GM18858 (cell line): ENCODE measurements at regions not wholly inside any gene's neighbourhood (a gene's known extent, or its start where the extent isn't known, plus 50 kb on each side); places are given as distances from the start of the nearest gene placed in this dataset.

Experiments
- ATAC-seq: cut with Tn5 transposase; IDR thresholded peaks from one replicate; pipeline ENCODE4 v1.9.1; 2021; ENCODE audit not compliant: unreplicated experiment

DNA sequence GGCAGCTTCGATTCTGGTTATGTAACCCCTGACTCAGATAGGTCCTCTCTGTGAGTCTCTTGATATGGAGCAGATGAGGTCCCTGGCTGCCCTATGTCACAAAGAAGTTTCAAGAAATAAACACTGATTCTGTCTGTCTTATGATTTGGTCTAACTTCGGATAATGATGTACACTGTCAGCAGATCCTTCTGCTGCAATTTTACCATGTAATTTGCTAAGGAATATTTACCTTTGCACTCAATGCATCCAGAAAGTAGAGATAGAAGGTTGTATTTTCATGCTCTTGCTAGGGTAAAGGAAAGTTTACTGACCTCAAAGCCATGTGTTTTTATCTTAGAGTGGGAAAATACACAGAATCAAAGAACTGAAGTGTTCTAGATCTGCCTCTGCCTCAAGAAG is 98.2 kb downstream of the KLF5 start:
- ATAC-seq, result no peak

DNA sequence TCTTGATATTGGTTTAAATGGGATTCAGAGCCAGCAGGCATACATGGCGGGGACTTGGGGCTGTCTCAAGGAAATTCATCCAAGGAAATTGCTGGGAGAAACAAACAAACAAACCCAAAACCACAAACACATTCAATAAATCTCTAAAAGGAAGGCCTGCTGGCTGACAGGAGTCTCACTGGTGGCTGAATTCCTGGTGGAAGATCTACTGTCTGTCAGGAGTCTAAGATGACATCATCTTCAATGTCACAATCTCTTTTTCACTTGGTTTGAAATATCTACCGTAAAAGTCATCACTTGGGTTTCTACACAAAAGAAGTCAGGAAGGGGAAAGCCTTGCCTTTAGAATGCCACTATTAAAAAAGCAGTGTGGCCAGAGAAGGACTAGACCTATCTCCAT is 87.9 kb downstream of the KLF5 start:
- ATAC-seq, result no peak

DNA sequence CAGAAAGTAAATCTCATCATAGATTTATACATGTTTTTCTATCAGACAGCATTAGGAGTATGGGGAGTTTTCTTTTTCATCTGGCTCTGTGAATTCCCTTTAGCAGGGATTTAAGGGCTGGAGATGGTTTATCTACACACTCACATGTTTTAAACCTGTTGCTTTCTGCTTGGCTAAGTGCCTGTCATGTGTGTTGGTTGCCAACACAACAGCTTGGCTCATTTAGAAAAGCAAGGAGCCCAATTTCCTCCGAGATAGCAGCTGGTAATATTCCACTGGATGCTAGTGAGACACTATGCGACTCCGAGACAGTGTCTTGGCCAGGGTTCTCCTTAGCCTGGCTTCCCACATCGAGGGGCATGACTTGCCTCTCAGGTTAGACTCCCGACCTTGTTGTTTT is 83.3 kb downstream of the KLF5 start:
- ATAC-seq, result no peak

DNA sequence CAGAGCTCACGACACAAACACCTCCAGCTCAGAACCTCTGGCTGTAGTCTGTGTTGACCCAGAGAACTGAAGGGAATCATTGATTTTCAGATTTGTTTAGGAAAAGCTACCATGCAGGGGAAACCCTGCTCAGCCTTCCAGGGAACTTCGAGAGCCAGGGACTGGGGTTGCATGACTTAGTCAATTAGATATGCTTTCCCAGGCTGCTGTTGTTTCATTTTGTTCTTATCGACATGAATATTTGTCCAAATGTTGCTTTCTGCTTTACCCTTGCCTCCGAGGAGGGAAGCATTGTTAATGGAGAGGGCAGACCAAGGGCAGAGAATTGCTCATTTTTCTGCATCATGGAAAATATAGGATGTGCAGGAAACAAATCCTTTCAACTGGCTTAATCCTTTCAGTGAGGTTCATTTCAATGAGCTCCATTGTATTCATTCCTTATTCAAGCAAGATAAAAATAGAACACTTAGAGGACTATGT is 82.5 kb downstream of the KLF5 start:
- no peak for ATAC-seq

DNA sequence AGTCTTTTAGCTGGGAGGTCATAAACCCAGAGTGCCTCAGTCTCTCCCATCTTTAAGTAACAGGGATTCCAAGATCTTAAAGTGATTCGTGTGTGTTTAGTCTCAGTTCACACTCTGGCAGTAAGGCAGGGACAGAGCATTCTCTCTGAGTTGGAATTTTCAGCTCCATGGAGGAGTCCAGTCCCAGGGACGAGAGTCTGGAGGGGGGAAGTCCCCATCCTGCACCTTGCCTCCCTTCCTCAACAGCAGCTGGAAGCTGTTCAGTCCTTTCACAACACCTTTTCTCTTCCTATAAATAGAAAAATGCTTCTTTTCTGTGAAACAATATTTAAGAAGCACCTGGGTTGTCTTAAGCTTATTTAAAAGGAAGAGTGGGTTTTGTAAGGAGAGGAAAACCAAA is 82.0 kb downstream of the KLF5 start:
- no peak for ATAC-seq

DNA sequence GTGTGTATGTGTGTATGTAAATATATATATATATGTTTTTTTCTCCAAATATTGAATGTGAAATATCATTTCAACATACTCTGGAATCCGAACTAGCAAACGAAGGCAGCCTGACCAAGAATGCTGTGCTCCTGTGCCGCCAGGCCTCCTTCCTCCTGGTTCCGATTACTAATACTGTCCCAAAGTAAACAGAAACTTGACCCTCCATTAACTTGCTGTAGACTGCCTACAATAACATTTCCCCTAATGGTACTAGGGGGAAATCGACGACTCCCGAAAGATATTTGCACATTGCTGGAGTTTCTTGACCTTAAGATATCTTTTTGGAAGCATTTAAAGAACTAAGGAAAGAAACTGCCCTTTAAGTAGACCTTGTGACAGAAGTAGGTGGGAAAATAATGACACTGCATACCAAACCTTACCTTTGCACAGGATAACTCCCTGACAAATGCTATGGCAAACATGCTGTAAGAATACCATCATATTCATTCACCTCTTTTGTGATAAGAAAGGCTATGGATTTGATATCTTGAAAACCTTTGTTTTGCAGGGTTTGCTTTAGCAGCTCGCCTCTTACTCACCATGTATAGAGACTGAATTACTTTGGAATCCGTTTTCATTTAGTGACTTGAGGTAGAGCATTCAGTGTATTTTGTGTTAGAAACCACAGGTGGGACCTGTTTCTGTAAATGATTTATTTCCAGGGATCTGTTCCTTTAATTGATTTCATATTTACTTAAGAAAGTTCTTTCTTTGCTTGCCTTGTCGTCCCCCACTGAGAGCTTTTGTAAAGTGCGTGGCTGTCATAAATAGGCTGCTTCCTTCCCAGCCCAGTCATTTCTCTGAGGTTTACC is 80.1 kb downstream of the KLF5 start:
- no peak for ATAC-seq

DNA sequence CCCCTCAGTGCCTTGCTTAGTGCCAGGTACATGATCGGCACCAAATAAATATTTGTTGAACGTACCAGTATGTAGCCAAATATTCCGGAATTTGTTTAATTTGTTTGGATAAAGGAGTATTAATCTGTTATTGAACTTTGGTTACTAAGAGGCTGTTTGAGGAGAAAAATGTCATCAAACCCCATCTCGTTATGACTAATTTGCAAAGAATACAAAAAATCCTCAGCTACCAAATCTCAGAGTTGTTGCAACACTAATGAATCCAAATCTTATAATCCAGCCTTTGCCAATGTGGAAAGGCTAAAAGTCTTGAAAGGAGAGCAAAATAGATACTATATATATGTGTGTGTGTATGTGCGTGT is 79.5 kb downstream of the KLF5 start:
- no peak for ATAC-seq

DNA sequence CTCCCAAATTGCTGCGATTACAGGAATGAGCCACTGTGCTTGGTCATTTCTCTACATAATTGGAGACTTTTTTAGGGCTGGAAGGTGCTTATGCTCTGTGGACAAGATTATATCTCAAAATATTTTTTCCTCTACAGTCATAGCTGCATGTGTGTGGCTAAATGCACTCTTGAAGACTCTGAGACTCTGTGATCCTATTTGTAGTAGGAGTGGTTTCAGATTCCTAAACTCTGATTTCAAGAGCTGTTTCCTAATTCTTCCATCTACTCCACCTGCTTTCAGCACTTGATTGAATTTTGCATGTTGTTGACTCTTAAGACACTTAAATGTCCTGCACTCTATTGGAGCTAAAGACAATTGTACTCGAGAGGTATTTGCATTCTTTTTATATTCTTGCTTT is 78.0 kb downstream of the KLF5 start:
- no peak for ATAC-seq

DNA sequence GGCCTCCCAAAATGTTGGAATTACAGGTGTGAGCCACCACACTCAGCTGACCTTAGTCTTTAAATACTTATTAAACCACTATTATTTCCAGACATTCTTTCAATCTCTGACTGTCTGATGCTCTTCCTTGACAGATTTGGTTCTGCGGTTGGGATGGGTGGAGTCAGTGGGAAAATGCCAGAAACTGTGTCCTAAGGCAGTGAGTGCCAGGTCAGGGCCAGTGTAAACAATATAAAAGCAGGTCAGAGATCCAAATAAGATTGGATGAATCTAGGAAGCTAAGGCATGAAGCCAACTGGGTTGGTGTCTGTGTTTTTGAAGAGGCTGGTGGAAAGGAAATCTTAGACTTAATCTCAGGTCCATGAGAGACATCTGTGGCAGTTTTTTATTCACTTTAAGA is 74.7 kb downstream of the KLF5 start:
- ATAC-seq, result no peak

DNA sequence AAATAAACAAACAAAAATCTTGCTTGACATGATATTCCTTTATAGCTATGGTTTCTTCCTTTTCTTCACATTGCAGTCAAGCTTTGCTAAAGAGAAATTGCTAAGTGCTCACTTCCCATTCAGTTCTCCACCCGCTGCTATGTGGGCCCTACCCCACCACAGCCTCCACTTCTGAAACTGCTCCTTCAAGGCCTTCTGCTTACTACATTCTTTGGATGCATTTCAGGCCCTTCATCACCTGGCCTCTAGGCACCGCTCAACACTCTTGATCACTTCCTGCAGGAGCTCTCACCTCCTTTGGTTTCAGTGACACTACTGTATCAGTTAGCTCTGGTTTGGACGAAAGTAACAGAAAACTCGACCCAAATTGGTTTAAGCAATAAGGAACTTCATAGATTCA is 72.4 kb downstream of the KLF5 start:
- no peak for ATAC-seq

DNA sequence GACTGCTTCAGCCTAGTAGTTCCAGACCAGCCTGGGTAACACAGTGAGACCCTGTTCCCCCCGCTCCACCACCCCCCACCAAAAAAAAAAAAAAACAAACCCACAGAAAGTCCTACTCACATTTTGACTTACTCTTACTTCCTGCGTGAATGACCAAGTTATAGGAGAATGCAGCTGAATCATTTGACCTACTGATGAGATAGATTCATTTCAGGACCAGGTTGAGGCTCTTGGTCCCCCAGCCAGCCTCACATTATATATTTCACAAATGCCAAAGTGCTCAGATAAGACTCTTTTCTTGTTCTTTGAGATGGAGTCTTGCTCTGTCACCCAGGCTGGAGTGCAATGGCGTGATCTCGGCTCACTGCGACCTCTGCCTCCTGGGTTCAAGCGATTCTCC is 70.2 kb downstream of the KLF5 start:
- no peak for ATAC-seq
